ENCODE measurements at regions not wholly inside any gene's neighbourhood (a gene's known extent, or its start where the extent isn't known, plus 50 kb on each side); places are given as distances from the start of the nearest gene placed in this dataset.

GRCh38 chr5:52328220-52328806 is 459.4 kb upstream of the ITGA1 start:
- no peak for TF ChIP-seq CTCF (IDR thresholded peaks at IDR 0.05)

DNA sequence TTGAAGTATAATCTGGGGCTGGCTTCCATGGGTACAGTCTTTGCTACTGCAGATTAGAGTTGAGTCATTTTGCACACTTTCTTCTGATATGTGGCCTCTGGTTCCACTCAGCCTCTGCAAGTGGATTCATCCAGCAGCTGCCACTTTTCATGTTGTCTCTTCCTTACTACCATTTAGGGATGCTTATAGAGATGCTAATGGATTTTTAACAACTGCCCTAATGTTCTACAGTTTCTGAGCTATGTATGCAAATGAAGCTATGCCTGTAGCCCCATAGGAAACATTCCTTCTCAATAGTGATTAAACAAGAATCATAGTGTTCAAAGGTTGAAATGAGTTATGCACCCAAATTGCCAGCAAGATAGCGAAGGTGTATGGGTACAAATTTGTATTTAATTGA is 456.0 kb upstream of the ITGA1 start:
- 91 to 96% (median 92%) methylated on average over 1 of the region's 1 CpG for WGBS, 3 donors
- Histone ChIP-seq H3K9me3 (no peaks in the 10 kb centered on the region), H3K36me3 (ENCODE audit: insufficient read depth in 1 of 2, low read depth in 1 of 2) (no peaks in the 10 kb centered on the region), H3K4me3 (no peak overlapping the region), H3K27me3 (ENCODE audit: insufficient read depth in 3 of 3, low read length in 2 of 3) (no peaks in the 10 kb centered on the region), H3K27ac (no peak overlapping the region), H3K4me1 (no peaks in the 10 kb centered on the region)
- no peak for DNase-seq
- intact Hi-C loops (cut with DNase I): no loop called here
- no peak for TF ChIP-seq CTCF (IDR thresholded peaks at IDR 0.05)
- ATAC-seq: no peak

More at GRCh38 chr5:52328220-52328806, 459.4 kb upstream of the ITGA1 start:
- ATAC-seq (no peak), DNase-seq (no peak)
- no peaks in the 10 kb centered on the region for H3K9me3 ChIP-seq
- no peaks in the 10 kb centered on the region for H3K27me3 ChIP-seq (ENCODE audit: insufficient read depth in 3 of 3, low read length in 2 of 3)
- intact Hi-C loops (cut with DNase I): no loop called here
- H3K4me3 ChIP-seq: no peak overlapping the region
- no peaks in the 10 kb centered on the region for H3K4me1 ChIP-seq
- H3K36me3 ChIP-seq (ENCODE audit: insufficient read depth in 1 of 2, low read depth in 1 of 2): no peaks in the 10 kb centered on the region
- no peak overlapping the region for H3K27ac ChIP-seq

DNA sequence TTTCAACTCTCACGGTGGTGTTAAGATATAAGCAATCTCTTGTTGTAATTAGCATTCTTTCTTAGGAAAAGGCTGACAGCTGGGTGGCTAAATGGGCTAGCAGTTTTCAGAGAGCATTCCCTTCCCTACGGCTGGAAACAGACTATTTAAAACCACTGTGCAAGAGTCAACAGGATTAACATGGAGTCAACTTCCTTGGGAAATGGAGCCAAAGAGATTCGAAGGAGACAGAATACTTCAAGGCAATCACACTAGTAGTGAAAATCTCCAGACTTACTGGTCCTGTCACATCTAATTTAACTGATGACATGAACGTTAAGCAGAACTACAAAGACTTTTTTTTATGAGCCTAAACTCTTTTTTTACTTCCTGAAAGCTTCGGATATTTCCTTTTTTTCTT is 453.3 kb upstream of the ITGA1 start:
- Histone ChIP-seq H3K9me3 (no peaks in the 10 kb centered on the region), H3K27me3 (ENCODE audit: insufficient read depth in 3 of 3, low read length in 2 of 3) (no peaks in the 10 kb centered on the region), H3K36me3 (ENCODE audit: insufficient read depth in 1 of 2, low read depth in 1 of 2) (no peaks in the 10 kb centered on the region), H3K4me1 (no peaks in the 10 kb centered on the region), H3K4me3 (no peak overlapping the region), H3K27ac (no peak overlapping the region)
- ATAC-seq (no peak), DNase-seq (no peak)
- no peak for TF ChIP-seq CTCF (IDR thresholded peaks at IDR 0.05)
- intact Hi-C loops (cut with DNase I): no loop called here
- WGBS, 3 donors: 15 to 30% (median 28%) methylated on average over 5 of the region's 5 CpGs

DNA sequence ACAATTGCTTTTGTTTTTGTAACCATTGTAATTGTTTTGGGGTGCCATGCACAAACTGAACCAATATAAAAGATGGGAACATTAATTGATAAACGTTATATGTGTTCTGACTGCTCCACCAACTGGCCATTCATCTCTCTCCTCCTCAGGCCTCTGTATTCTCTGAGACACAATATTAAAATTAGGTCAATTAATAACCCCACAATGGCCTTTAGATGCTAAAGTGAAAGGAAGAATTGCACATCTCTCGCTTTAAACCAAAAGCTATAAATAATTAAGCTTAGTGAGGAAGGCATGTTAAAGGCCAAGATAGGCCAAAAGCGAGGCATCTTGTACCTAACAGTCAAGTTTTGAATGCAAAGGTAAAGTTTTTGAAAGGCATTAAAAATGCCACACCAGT is 448.4 kb upstream of the ITGA1 start:
- DNase-seq (no peak), ATAC-seq (no peak)
- H3K9me3 ChIP-seq: no peaks in the 10 kb centered on the region
- no peaks in the 10 kb centered on the region for H3K4me1 ChIP-seq
- no peak for TF ChIP-seq CTCF (IDR thresholded peaks at IDR 0.05)
- H3K36me3 ChIP-seq (ENCODE audit: insufficient read depth in 1 of 2, low read depth in 1 of 2): no peaks in the 10 kb centered on the region
- WGBS, 3 donors: 83 to 88% (median 85%) methylated on average over 3 of the region's 3 CpGs
- H3K27ac ChIP-seq: no peak overlapping the region
- no peak overlapping the region for H3K4me3 ChIP-seq
- H3K27me3 ChIP-seq (ENCODE audit: insufficient read depth in 3 of 3, low read length in 2 of 3): no peaks in the 10 kb centered on the region
- intact Hi-C loops (cut with DNase I): no loop called here

DNA sequence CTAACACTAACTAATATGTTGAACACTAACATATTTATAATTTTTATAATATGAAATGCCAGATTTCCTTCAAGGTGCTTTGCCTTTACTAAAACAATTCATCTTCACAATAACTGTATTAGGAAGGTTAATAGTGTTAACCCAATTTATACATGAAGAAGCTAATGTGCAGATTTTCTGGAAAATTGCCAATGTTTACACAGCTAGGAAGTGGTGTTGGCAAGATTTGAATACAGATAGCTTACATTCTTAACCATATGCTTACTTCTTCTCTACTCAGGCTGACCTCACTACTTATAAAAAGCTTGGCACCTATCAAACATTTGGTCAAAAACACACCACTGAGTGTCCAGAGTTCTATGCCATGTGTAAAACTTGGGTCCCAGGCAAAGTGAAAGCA is 445.4 kb upstream of the ITGA1 start:
- Histone ChIP-seq H3K9me3 (no peaks in the 10 kb centered on the region), H3K27ac (no peak overlapping the region), H3K4me3 (no peak overlapping the region), H3K4me1 (no peaks in the 10 kb centered on the region), H3K27me3 (ENCODE audit: insufficient read depth in 3 of 3, low read length in 2 of 3) (no peaks in the 10 kb centered on the region), H3K36me3 (ENCODE audit: insufficient read depth in 1 of 2, low read depth in 1 of 2) (no peaks in the 10 kb centered on the region)
- ATAC-seq: no peak
- no peak for DNase-seq
- no peak for TF ChIP-seq CTCF (IDR thresholded peaks at IDR 0.05)
- intact Hi-C loops (cut with DNase I): no loop called here

All from psoas muscle (tissue), 7 donors.